GM12878 (cell line): ENCODE measurements at regions not wholly inside any gene's neighbourhood (a gene's known extent, or its start where the extent isn't known, plus 50 kb on each side); places are given as distances from the start of the nearest gene placed in this dataset.
A peak's percentile ranks its signal among the peaks of the same experiment; 100 is the strongest.

ENCODE experiments used
- ATF7 ChIP-seq: fragments of 450-650 bp; IDR thresholded peaks from 2 replicates; pipeline ENCODE4 v1.6.1; 2016; ENCODE audit warnings: low read depth, mild to moderate bottlenecking
- CBFB ChIP-seq: IDR thresholded peaks from 2 replicates; pipeline ENCODE4 v1.6.1; 2016; ENCODE audit warnings: antibody characterized with exemption, low read depth
- CTCF ChIP-seq, 3 experiments: IDR thresholded peaks in 2 of 3; conservative IDR thresholded peaks in 1 of 3; 2 replicates each; pipeline ENCODE4 v1.5.1; 2011; ENCODE audit warnings: low read depth in 3 of 3, low read length in 3 of 3, mild to moderate bottlenecking in 3 of 3, control low read depth in 2 of 3, moderate library complexity in 2 of 3, inconsistent platforms in 1 of 3, mixed read lengths in 1 of 3; ENCODE audit not compliant: control insufficient read depth in 2 of 3, insufficient read depth in 1 of 3; ENCODE audit errors: extremely low read depth in 1 of 3
- E2F8 ChIP-seq: fragments of 450-650 bp; IDR thresholded peaks from 2 replicates; pipeline ENCODE4 v1.6.1; 2018; ENCODE audit warnings: mild to moderate bottlenecking, low read depth, moderate library complexity; ENCODE audit not compliant: partially characterized antibody
- ELK1 ChIP-seq: IDR thresholded peaks from 2 replicates; pipeline ENCODE4 v1.6.1; 2012; ENCODE audit warnings: low read depth, low read length, improper control_type of control experiment
- GABPA ChIP-seq: IDR thresholded peaks from 2 replicates; pipeline ENCODE4 v1.6.1; 2014; ENCODE audit warnings: antibody characterized with exemption, low read depth, mild to moderate bottlenecking, inconsistent platforms
- KDM1A ChIP-seq: fragments of 200-600 bp; sonication (generic); IDR thresholded peaks from 2 replicates; pipeline ENCODE4 v1.6.1; 2016; ENCODE audit warnings: borderline replicate concordance
- LARP7 ChIP-seq: fragments of 450-650 bp; IDR thresholded peaks from 2 replicates; pipeline ENCODE4 v1.6.1; 2017; ENCODE audit warnings: mild to moderate bottlenecking
- MEF2A ChIP-seq: IDR thresholded peaks from 2 replicates; pipeline ENCODE4 v1.6.1; 2011; ENCODE audit warnings: low read depth, mild to moderate bottlenecking, low read length, moderate library complexity; ENCODE audit not compliant: insufficient read depth
- MEF2B ChIP-seq: fragments of 450-650 bp; IDR thresholded peaks from 2 replicates; pipeline ENCODE4 v1.6.1; 2018; ENCODE audit warnings: mild to moderate bottlenecking, moderate library complexity; ENCODE audit not compliant: partially characterized antibody, poor library complexity, severe bottlenecking
- MYB ChIP-seq: fragments of 150-350 bp; IDR thresholded peaks from 2 replicates; pipeline ENCODE4 v1.6.1; 2014; ENCODE audit warnings: mild to moderate bottlenecking, low read depth, low read length, borderline replicate concordance
- NFYB ChIP-seq: IDR thresholded peaks from 2 replicates; pipeline ENCODE4 v1.6.1; 2011; ENCODE audit warnings: low read depth, mild to moderate bottlenecking, low read length, improper control_type of control experiment, moderate library complexity; ENCODE audit not compliant: insufficient read depth
- NKRF ChIP-seq: fragments of 450-650 bp; conservative IDR thresholded peaks from 2 replicates; pipeline ENCODE4 v1.6.1; 2017; ENCODE audit warnings: mild to moderate bottlenecking, moderate library complexity
- PML ChIP-seq: IDR thresholded peaks from 2 replicates; pipeline ENCODE4 v1.6.1; 2012; ENCODE audit warnings: low read length, inconsistent platforms
- POLR2A ChIP-seq: IDR thresholded peaks from 2 replicates; pipeline ENCODE4 v1.6.1; 2011; ENCODE audit warnings: low read depth, mild to moderate bottlenecking, low read length
- SIX5 ChIP-seq: IDR thresholded peaks from 2 replicates; pipeline ENCODE4 v1.6.1; 2011; ENCODE audit warnings: mild to moderate bottlenecking, low read depth, low read length, moderate library complexity; ENCODE audit not compliant: severe bottlenecking
- SREBF2 ChIP-seq: IDR thresholded peaks from 2 replicates; pipeline ENCODE4 v1.6.1; 2012; ENCODE audit warnings: mild to moderate bottlenecking, low read length
- SRF ChIP-seq, 2 experiments: IDR thresholded peaks; 2 replicates each; pipeline ENCODE4 v1.6.1; 2011; ENCODE audit warnings: low read depth in 2 of 2, low read length in 2 of 2, mild to moderate bottlenecking in 1 of 2, moderate library complexity in 1 of 2
- STAT3 ChIP-seq: IDR thresholded peaks from 2 replicates; pipeline ENCODE4 v1.6.1; 2011; ENCODE audit warnings: low read depth, low read length, improper control_type of control experiment
- TARDBP ChIP-seq: IDR thresholded peaks from 2 replicates; pipeline ENCODE4 v1.6.1; 2016; ENCODE audit warnings: borderline replicate concordance
- TCF3 ChIP-seq: IDR thresholded peaks from 2 replicates; pipeline ENCODE4 v1.6.1; 2012; ENCODE audit warnings: low read depth, mild to moderate bottlenecking, low read length, borderline replicate concordance; ENCODE audit not compliant: insufficient read depth
- YY1 ChIP-seq: IDR thresholded peaks from 2 replicates; pipeline ENCODE4 v1.6.1; 2011; ENCODE audit warnings: low read depth, mild to moderate bottlenecking, low read length

GRCh38 chr15:39411102-39411989, 169.5 kb upstream of the THBS1 start (continued):
- TF ChIP-seq GABPA (no peak), SRF (IDR thresholded peaks at IDR 0.05; ENCODE audit: low read depth in 2 of 2, low read length in 2 of 2) (no peak), NKRF (no peak), KDM1A (no peak), MEF2B (peak; percentile 62), CTCF (IDR thresholded peaks at IDR 0.05 in 2 of 3, conservative IDR thresholded peaks at IDR 0.05 in 1 of 3; ENCODE audit: control insufficient read depth in 2 of 3, extremely low read depth in 1 of 3, insufficient read depth in 1 of 3, low read depth in 3 of 3, low read length in 3 of 3) (no peak), SIX5 (no peak), YY1 (no peak), E2F8 (no peak), SREBF2 (no peak), LARP7 (no peak), MYB (no peak), CBFB (0 out of 2 replicates have a peak, but pooled peaks have one; percentile 46), TARDBP (no peak), ELK1 (no peak), ATF7 (peak; percentile 37; the same call in 1 of the 2 replicates), MEF2A (no peak), STAT3 (no peak), POLR2A (no peak), NFYB (no peak), TCF3 (no peak), PML (no peak)
